CD4-positive, alpha-beta T cell treated with Interleukin-15 for 1 hour (primary cell): ENCODE measurements at regions not wholly inside any gene's neighbourhood (a gene's known extent, or its start where the extent isn't known, plus 50 kb on each side); places are given as distances from the start of the nearest gene placed in this dataset.
A peak's percentile ranks its signal among the peaks of the same experiment; 100 is the strongest.

Experiments used
- DNase-seq: peaks from one replicate; pipeline ENCODE4 v3.0.0-alpha.2; 2020

- no peak for DNase-seq
Observed at GRCh38 chr22:22091400-22091878, 108.9 kb upstream of the TOP3B start.

GRCh38 chr22:22090650-22091399 is 108.2 kb upstream of the TOP3B start:
- DNase-seq, result no peak

- DNase-seq, result no peak
Observed at GRCh38 chr22:22089459-22090308, 107.1 kb upstream of the TOP3B start.

- no peak for DNase-seq
Observed at GRCh38 chr22:22088658-22089458, 106.3 kb upstream of the TOP3B start.

- no peak for DNase-seq
Observed at GRCh38 chr22:22087854-22088657, 105.5 kb upstream of the TOP3B start.

GRCh38 chr22:22086501-22087158 is 104.0 kb upstream of the TOP3B start:
- DNase-seq, result no peak

- DNase-seq, result peak; percentile 64
Observed at GRCh38 chr22:22085702-22086500, 103.3 kb upstream of the TOP3B start.

- no peak for DNase-seq
Observed at GRCh38 chr22:22084089-22084711, 101.6 kb upstream of the TOP3B start.

- no peak for DNase-seq
Observed at GRCh38 chr22:22082960-22083359, 100.4 kb upstream of the TOP3B start.

- DNase-seq, result no peak
Observed at GRCh38 chr22:22082229-22082835, 99.7 kb upstream of the TOP3B start.

- no peak for DNase-seq
Observed at GRCh38 chr22:22080270-22080669, 97.7 kb upstream of the TOP3B start.

- no peak for DNase-seq
Observed at GRCh38 chr22:22079404-22080148, 97.0 kb upstream of the TOP3B start.

- no peak for DNase-seq
Observed at GRCh38 chr22:22078329-22078728, 95.7 kb upstream of the TOP3B start.

GRCh38 chr22:22076932-22077703 is 94.5 kb upstream of the TOP3B start:
- no peak for DNase-seq

GRCh38 chr22:22076361-22076760 is 93.8 kb upstream of the TOP3B start:
- DNase-seq, result no peak

- no peak for DNase-seq
Observed at GRCh38 chr22:22075382-22076163, 93.0 kb upstream of the TOP3B start.

- no peak for DNase-seq
Observed at GRCh38 chr22:22074634-22075381, 92.2 kb upstream of the TOP3B start.
